ENCODE measurements at regions not wholly inside any gene's neighbourhood (a gene's known extent, or its start where the extent isn't known, plus 50 kb on each side); places are given as distances from the start of the nearest gene placed in this dataset.

DNA sequence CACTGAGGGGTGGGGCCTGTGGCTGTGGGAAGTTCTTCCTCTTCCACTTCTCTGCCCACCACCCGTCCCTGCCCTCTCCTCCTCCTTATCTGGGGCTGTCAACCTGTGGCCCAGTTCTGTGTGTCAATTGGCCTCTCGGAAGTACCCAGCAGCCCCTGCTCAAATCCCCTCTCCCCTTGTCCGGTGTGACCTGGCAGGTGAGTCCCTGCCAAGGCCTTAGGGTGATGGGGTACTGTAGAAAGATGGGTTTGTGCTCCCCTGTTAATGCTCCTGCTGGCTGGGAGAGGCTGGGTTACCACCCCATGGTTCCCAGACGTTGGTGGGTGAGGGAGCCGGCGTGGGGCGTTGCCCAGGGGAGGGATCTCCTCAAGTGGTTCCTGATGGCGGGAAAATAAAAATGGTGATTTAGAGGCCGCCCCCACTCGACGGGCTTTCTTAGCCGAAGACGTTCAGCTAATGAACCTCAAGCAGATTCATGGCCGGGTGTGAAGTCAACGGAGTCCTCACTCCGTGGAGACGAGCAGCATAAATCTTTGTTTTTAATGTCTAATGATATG, 141.2 kb downstream of the URI1 start:
- no peak for DNase-seq (ENCODE audit: low read depth)

DNA sequence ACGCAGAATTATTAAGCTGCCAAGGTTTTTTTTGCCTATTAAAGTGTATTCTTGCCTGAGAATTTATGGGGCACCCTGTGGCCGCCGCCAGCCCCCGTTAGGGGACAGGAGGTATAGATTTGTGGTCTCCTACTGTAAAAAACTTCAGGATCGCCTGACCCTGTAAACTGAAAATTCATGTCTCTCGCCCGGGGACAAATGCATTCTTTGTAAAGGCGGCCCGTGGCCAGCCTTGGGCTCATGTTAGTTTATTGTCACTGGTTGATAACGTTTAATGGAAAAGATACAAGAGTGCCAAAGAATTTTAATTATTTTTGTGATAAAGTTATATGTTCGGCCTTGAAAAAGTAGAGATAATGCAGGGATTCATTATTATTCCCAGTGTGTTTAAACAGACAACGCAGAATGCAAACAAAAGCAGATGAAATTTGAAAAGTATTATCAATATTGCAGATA, 141.7 kb downstream of the URI1 start:
- no peak for DNase-seq (ENCODE audit: low read depth)

- no peak for DNase-seq (ENCODE audit: low read depth)
Measured at GRCh38 chr19:30084390-30084819, 142.4 kb downstream of the URI1 start.

GRCh38 chr19:30085394-30085793, 143.4 kb downstream of the URI1 start:
- DNase-seq (ENCODE audit: low read depth) = no peak

- no peak for DNase-seq (ENCODE audit: low read depth)
Measured at GRCh38 chr19:30086220-30086619, 144.2 kb downstream of the URI1 start.

DNA sequence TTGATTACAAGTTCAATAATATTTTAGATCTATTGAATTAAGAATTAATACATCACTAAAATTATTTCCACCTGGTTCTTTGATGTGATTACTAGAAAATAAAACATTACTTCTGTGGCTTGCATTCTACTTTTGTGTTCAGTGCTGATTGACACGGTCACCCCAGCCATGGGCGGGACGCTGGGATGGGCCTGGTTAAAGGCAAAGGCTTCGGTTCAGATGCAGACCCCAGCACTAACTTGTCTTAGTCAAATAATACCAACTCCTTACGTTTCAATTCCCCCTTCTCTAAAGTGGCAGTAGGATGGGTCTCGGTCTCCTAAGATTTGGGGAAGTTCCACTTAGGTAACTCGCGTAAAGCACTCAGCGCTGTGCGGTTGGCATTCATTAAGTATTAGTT, 144.9 kb downstream of the URI1 start:
- DNase-seq (ENCODE audit: low read depth) = no peak

- DNase-seq (ENCODE audit: low read depth) = no peak
Measured at GRCh38 chr19:30087381-30088138, 145.5 kb downstream of the URI1 start.

DNA sequence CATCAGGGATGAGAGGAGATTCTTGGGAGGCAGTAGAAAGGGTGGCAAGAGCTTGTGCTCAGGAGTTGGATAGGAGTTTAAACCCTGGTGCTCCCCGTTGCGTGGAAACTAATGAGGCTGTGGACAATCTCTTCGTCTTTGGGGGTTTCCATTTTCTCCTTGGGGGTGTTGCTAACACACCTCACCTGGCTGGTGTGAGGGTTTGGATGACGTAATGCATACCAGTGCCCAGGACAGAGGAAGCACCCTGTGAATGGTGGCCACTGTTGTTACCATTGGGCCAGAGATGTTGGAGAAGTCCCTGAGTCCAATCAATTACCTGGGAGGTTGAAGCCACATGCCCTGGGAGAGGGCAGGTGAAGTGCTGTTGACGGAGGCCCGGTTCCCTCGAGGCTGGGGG, 146.5 kb downstream of the URI1 start:
- DNase-seq (ENCODE audit: low read depth) = no peak

DNA sequence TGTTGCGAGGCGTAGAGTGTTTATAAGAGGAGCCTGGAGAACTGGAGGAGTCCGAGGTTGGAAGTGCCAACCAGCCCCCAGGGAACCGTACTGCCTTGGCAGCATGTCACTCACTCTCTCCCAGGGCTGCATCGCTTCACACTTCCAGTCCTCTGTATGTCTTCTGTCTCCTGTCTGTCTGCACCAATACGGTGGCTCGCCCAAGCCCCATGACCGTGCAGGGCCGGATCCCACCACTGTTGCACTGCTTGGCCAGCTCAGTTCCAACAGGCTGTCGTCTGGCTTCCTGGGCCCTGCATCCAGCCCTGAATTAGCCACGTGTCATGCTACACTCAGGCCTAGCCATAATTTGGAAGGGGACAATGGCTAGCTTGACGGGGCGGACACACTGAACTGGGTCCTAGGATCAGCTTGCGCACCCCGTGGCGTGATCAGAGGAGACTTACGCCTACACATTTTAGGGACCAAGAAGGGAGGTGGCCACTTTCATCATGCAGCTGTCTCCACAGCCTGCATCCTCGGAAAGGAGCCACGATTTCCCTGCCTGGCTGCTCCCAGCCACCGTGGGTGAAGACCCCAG, 147.1 kb downstream of the URI1 start:
- no peak for DNase-seq (ENCODE audit: low read depth)

DNA sequence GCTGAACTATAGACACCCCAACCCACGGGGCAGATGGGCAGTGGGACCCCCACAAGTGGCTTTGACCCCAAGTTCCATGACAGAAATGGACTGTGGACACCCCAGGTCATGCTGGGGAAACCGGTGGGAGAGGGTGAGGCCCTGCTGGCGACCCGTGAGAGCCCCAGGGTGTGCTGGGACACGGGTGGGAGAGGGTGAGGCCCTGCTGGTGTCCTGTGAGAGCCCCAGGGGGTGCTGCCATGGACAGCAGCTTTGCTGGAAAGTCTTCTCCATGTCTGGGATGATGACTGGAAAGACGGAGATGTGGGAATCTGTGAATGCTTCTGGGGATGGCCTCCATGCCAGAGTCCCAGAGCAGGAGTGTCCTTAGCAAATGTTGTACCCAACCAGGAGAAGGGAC, 148.4 kb downstream of the URI1 start:
- DNase-seq (ENCODE audit: low read depth) = no peak

DNA sequence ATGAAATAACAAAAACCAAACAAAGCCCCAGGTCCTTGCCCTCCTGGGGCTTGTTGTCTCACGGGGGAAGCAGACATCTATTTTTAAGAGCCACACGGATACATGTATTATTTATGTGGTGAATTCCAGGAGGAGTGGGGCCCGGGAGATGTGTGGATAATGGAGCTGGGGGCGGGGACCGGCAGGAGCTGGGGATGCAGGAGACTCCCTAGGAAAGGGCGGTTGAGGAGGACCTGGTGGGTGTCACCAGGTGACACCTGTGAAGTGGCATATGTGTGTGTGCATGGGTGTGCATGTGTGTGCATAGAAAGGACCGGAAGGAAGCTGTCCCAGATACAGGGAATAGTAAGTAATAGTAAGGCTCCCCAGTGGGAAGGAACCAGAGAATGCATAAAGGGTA, 148.9 kb downstream of the URI1 start:
- DNase-seq (ENCODE audit: low read depth) = no peak

- DNase-seq (ENCODE audit: low read depth) = no peak
Measured at GRCh38 chr19:30091456-30091855, 149.4 kb downstream of the URI1 start.

- no peak for DNase-seq (ENCODE audit: low read depth)
Measured at GRCh38 chr19:30091856-30092255, 149.8 kb downstream of the URI1 start.

- no peak for DNase-seq (ENCODE audit: low read depth)
Measured at GRCh38 chr19:30092721-30093569, 150.9 kb downstream of the URI1 start.

DNA sequence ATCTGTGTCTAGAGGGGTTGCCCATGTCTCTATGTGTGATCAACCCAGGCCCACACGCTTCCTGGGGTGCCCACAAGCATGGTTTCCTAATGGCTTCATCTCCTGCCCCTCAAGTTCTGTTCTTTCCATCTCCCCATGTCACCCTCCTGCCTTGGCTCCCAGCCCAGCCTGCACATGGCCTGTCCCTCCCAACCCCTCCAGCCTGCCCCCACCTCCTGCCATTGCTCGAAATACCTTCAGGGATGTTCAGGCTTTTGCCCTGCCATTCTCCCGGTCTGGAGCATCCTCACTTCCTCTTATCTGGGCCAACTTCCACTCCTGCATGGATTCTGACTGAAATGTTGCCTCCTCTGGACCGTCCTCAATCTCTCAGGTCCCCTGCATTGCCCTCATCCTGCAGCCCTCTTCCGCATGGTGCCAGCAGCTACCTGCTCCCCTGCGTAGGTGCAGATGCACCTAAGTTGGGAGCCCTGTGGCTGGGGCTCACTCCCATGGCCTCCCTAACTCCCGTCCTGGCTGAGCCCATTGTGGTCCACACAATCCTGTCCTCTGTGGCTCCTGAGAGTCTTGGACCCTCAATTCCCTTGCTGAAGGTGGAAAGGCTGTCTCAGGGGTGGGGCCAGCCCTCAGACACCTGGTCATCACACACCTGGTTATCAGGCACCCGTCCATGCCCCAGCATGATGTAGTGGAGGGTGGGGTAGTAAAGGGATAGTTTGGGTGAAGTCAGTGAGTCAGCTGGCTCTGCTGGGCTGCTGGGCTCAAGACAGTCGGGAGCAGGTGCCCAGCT, 152.1 kb downstream of the URI1 start:
- DNase-seq (ENCODE audit: low read depth) = no peak

- no peak for DNase-seq (ENCODE audit: low read depth)
Measured at GRCh38 chr19:30094756-30095140, 152.7 kb downstream of the URI1 start.

DNA sequence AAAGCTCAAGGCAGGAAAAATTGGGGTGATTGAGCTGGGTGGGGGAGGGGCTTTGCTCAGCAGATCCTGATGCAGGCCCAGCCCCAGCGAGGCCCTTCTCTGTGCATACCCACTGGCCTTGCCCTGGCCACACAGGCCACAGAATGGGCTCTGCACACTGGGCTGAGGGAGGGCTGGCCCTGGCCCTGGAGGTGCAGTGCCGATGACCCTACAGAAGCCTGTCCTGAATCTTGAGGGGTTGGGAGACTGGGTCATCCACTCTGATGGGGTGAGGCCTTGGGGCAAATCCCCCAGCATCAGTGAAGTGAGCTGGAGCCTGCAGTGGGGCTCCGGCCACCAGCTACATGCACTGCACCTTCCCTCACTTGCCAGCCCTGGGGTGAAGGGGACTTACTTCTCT, 153.1 kb downstream of the URI1 start:
- DNase-seq (ENCODE audit: low read depth) = no peak

- DNase-seq (ENCODE audit: low read depth) = no peak
Measured at GRCh38 chr19:30096596-30097370, 154.7 kb downstream of the URI1 start.

DNA sequence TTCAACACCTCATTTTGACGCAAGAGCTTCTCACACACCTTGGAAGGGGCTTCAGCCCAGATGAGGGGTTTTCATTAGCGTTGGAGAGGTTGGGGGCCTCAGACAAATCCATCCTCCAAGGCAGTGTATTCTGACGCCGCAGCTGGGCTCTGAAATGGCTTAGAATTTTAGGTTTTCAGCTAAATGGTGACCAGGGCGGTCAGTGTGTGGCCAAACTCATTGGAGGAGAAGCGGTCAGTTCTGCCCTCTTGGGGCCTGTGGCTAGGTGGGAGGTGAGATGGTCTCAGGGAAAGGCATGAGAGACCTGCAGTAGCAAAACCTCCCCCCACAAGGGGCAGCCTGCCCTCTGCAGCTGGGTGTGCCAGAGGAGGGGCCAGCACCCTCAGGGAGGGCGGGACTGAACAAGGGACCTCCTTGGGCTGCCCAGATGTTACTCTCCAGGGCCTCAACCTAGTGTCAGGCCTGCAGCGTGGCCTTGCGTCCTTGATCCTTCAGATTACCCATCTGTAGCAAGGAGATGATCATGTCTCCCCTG, 155.8 kb downstream of the URI1 start:
- no peak for DNase-seq (ENCODE audit: low read depth)

GRCh38 chr19:30102239-30102638, 160.2 kb downstream of the URI1 start:
- no peak for DNase-seq (ENCODE audit: low read depth)

GRCh38 chr19:30102666-30103065, 160.6 kb downstream of the URI1 start:
- DNase-seq (ENCODE audit: low read depth) = no peak

Data from HS-5 (cell line).